Iris pigment epithelial cell (primary cell): ENCODE measurements at regions not wholly inside any gene's neighbourhood (a gene's known extent, or its start where the extent isn't known, plus 50 kb on each side); places are given as distances from the start of the nearest gene placed in this dataset.
"Not testable (repeated sequence)": the region's sequence is repeated elsewhere in the genome, so short reads cannot be mapped to it uniquely, and the experiment has no call there.

ENCODE experiments used
- DNase-seq: peaks from one replicate; pipeline ENCODE4 v3.0.0-alpha.2; 2011; ENCODE audit warnings: low read depth

DNA sequence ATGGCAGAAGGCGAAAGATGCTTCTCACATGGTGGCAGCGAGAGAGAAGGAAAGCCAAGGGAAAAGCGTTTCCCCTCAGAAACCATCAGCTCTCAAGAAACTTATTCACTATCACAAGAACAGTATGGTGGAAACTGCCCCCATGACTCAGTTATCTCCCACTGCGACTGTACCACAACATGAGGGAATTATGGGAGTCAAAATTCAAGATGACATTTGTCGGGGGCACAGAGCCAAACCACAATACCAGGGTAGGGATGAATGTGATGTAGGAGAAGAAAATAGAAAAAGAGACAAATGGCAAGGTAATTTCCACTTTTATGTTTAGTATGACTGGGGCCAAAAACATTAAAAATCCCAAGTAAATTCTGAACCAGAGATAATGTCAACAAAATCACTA, 216.8 kb downstream of the TRIM36 start:
- DNase-seq, result no peak

DNA sequence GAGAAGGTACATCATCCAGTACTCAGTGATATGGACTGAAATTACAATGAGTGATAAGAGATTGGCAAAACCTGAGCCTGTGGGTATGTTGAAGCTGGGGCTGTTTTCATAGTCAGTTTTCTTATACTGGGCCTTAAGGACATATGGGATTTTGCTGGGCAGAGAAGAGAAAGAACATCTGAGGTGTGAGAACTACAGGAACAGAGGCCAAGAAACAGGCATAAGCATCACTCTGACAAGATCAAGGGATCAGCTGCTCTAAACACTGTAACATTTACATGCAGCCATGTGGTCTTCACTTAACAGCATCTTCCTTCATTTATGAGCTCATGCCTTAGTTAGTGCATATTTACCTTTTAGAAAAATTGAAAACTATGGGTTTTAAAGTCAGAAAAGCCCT, 220.0 kb downstream of the TRIM36 start:
- DNase-seq, result no peak

DNA sequence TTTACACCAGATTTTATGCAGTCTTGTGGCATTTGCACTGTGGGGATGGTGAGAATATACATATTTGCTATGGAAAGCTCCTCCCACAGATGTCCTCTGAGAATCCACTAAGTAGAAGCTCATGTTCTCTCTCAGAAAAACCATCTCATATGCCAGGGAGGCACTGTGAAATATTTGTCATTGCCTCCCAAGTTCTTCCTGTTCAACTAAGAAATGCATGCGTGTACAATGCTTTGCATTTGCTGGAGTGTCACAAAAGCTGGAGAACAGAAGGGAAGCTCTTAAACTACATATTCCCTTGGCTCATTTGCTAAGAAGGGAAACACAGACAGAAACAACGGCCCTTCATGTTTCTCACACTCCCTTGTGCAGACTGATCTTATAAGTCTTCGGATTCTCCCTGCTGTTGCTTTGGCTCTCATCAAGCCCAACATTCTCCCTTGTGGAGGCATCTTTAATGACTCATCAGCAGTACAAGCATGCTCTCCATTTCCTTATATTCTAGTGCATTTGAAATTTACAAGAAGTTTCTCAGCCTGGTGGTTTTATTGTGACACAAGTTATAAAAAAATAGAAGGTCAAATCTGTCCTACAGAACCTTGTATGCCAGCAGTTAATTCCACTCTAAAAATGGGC, 220.6 kb downstream of the TRIM36 start:
- no peak for DNase-seq

DNA sequence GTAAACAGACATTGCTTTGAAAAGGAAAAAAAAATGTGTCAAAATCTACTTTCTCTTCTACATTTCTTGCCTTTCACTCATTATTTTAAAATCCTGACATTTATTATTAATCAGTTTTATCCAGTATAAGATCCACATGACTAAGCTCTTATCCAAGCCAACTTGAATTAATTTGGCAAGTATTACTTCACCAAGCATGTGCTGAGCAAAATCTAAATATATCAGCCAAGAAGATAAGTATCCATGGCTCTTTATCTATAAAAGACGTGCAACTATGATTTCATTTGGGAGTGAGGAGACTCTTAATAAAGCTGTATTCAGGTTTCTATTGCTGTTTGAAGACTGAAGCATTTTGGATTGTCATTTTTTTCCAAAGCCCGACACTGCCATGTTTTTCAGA, 221.3 kb downstream of the TRIM36 start:
- DNase-seq, result no peak

DNA sequence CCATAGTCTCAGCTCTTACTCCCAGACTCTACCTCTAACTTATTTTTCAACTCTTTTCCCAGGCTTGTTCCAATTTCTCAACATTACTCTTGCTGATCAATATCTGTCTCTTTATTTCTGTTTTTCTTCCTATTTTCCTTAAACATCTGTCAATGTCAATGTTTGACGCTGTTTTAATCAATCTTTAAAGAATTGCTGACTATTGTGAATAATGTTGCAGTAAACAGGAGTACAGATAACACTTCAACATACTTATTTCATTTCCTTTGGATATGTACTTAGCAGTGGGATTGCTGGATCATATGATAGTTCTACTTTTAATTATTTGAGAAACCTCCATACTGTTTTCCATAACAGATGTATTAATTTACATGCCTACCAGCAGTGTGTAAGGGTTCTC, 229.0 kb downstream of the TRIM36 start:
- DNase-seq, result no peak

DNA sequence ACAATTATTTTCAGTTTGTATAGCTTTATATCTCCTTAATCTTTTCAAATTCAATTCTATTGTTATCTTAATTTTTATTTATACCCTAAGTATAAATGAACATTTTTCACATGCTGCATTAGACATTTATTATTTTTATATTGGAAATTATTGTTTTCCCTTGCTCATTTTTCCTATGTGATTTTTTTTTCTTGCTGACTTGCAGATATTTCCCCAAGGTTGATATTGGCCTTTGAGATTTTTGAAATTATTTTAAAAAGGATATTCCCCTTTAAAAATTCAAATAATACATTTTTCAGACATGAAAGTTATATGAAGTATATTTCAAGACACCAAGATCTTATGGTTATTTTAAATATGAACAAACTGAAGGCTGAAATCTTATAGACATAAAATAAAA, 234.2 kb downstream of the TRIM36 start:
- no peak for DNase-seq

DNA sequence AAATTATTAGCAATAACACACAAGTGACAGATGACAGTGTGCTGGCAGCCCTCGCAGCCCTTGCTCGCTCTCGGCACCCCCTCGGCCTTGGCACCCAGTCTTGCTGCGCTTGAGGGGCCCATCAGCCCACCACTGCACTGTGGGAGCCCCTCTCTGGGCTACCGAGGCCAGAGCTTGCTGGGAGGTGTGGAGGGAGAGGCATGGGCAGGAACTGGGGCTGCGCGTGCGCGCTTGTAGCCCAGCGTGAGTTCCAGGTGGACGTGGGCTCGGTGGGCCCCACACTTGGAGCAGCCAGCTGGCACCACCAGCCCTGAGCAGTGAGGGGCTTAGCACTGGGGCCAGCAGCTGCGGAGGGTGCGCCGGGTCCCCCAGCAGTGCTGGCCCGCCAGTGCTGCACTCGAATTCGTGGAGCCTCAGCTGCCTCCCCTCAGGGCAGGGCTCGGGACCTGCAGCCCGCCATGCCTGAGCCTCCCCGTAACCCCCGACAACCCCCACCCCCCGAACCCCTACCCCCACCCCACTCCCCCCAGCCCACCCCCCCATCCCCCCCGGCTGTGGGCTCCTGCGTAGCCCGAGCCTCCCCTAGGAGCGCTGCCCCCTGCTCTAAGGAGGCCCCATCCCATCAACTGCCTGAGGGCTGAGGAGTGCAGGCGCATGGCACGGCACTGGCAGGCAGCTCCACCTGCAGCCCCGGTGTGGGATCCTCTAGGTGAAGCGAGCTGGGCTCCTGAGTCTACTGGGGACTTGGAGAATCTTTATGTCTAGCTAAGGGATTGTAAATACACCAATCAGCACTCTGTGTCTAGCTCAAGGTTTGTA, 240.9 kb downstream of the TRIM36 start:
- DNase-seq, result no peak

DNA sequence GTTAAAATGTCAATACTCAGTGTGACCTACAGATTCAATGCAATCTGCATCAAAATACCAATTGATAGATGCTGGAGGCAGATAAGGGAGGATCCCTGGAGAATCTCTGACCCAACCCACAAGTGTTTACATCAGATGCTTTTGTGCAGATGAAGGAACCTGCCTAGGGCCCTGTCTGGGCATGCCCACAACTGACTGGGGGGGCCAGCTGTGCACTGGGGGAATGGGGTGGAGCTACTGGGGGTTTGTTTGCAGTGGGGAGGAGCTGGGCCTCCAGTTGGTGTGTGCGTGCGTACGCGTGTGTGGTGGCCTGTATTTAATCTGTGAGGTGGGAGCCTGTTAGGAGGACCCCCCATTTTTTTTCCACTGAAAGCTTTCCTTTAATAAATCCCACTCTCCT, 244.9 kb downstream of the TRIM36 start:
- no peak for DNase-seq

DNA sequence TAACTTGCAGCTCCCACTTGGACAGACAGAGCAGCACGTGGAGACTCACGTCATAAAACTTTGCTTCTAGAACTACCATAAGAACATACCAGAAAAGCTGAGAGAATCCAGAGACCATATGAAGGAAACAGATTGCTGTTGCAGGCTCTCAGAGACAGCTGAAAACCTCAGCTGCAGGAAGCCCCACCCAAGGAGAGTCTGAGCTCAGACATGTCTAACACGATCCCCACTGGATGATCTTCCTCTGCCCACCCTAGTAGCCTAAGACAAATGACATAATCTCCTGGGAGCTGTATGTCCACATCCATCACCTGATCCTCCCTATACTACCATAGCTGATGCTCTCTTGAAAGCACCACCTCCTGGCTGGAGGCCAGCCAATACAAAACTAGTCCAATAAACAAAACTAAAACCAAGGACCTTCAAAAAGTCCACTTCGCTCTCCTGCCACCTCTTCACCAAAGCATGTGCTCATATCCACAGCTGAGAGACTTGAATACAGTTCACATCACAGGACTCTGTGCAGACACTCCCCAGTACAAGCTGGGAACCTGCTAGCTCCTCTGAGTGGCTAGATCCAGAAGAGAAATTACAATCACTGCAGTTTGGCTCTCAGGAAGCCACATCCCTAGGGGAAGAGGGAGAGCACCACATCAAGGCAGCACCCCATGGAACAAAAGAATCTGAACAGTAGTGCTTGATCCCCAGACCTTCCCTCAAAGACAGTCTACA, 257.4 kb downstream of the TRIM36 start:
- no peak for DNase-seq

DNA sequence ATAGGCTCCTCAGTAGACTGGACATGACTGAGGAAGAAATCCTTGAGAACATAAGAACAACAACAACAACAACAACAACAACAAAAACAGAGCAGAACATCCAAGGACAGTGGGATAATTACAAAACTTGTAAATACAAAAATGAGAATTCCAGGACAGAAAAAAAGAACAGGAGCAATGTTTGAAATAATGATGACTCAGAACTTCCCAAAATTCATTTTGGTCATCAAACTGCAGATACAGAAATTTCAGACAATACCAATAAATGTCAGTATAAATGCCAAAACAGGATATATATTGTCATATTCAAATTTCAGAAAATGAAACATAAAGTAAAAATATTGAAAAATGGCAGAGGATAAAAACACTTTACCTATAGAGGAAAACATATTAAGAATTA, 259.0 kb downstream of the TRIM36 start:
- DNase-seq, result no peak

DNA sequence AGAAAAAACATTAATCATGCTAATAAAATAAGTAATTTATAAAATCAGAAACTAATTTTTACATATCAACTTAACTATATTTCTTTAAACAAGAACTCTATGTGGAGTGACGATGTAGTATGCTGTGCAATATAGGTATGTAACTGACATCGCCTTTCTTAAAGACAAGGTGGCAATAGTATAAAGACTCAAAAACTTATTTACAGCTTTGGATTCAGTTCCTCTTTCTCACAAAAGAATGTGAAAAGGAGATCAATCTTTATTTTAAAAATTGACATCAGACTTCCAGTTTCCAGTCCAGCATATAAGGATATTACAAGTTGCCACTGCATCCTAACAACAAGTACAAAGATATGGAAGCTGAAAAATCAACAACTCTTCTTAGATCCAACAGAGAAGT, 260.3 kb downstream of the TRIM36 start:
- DNase-seq, result no peak

DNA sequence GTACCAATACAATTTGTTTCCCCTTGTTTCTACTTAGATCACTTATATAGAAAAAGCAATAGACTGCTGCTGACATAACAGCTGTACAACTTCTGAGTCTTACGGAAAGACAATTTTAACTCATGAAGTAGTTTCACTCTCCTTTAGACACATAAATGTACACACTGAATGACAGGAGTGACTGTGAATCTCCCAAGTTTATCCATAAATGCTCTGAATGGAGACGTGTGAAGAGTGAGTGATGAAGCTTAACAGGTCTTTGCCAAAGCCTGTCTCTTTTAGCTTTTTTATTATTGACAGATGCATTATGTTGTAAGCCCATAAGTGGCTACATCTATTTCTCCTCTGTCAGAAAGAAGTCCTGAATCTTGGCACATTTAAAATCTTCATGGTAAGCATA, 265.9 kb downstream of the TRIM36 start:
- DNase-seq, result no peak

DNA sequence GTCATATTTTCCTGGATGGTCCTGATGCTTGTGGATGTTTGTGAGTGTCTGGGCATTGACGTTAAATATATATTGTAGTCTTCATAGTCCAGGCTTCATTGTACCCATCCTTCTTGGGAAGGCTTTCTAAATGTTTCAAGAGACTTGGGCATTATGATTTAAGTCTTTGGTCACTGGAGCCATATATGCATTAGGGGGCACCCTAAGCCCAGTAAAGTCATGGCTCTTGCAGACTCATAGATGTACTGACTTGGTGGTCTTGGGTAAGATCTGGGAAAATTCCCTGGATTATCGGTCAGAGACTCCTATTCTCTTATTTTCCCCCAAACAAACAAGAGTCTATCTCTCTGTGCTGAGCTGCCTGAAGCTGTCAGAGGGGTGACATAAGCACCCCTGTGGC, 271.1 kb downstream of the TRIM36 start:
- no peak for DNase-seq

DNA sequence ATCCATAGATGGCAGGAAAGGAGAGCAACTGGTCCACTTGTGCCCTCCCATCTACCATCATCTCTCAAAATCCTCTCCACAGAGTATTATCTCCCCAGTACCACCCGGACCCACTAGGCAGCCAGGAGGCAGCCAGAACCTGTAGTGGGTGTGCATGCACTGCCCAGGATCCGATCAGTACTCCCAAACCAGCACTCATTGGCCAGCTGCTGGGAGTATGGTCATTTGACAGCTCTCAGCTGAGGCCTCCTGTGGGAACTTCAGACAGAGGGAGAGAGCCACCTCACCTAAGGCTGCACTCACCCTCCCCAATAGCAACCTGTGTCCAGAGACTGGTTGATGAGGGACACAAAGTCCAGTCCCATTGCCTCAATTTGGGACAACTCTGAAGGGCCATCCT, 286.0 kb downstream of the TRIM36 start:
- no peak for DNase-seq

DNA sequence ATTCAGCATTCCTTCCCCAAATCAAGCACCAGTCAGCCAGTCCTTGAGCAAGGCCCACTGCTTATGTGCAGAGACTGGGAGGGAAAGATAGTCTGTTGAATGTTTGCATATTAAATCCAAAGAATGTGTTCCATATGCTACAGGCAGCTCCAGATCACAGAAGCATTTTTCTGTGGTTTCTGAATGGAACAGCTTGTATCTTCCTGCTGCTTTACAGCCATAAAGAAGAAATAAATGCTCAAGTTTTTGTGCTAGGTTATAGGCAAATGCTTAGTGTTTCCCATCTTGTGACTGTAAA, 310.3 kb downstream of the TRIM36 start:
- no peak for DNase-seq

DNA sequence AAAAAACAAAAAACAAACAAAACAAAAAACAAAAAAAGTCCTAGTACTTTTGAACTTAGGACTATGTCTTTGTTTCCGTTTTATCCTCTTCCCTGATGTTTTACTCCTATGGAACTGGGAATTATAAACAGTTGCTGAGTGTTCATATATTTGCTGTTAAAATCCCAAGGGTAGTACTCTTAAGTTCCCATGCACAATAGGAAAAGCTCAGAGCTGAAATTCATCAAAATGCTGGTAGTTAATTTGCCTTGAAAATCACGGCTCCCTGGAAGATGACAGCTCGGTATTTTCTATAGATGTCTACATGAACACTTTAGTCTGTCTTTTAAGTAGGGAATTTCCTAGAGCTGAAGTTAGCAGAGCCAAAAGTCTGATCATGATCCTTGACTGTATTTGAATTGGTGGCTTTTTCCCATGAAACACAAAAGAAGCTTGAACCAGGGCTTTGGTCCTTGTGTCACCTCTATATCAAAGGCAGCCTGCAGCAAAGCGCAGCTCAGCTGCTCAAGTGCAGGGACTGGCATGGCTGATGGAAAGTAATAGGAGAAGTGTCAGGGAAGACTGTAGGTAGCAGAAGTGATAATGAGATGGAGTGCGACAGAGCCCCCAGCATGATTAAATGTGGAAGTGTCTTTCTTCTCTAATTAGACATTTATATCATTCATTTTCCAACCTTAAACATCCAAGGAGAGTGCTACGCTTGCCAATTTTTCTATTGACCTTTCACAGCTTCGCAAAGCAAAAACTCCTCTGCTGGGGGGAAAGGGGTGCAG, 310.9 kb downstream of the TRIM36 start:
- no peak for DNase-seq

DNA sequence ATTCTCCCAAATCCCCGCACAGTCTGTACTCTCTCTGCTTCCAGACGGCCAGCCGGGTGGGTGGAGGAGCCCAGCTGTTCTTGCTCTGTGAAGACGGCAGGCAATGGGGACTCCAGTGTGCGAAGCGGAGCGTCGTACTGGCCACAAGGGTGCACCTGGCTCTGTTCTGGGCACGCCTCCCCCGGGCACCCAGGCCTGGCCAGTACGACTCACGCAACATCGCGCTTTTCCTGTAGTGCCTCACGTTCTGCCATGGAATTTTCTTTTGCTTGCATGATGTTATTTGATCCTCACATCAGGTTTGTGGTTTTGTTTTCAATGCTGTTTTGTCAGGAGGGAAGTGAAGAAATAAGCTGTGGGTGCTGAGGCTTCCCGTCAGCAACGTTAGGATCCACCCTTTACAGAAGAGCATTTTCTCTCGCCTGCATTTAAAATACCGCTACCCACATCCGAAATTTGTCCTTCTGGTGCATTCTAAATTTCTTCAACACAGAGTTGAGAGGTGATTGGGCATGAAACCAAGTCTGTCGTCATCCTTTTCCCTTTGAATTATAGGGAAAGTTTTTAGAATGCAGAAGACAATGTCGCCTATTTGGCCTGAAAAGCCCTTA, 311.7 kb downstream of the TRIM36 start:
- no peak for DNase-seq

DNA sequence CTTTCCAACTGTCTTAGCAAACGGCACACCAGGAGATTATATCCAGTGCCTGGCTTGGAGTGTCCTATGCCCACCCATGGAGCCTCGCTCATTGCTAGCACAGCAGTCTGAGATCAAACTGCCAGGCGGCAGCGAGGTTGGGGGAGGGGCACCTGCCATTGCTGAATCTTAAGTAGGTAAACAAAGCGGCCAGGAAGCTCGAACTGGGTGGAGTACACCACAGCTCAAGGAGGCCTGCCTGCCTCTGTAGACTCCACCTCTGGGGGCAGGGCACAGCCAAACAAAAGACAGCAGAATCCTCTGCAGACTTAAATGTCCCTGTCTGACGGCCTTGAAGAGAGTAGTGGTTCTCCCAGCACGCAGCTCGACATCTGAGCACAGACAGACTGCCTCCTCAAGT, 325.0 kb downstream of the TRIM36 start:
- not testable (repeated sequence) for DNase-seq

DNA sequence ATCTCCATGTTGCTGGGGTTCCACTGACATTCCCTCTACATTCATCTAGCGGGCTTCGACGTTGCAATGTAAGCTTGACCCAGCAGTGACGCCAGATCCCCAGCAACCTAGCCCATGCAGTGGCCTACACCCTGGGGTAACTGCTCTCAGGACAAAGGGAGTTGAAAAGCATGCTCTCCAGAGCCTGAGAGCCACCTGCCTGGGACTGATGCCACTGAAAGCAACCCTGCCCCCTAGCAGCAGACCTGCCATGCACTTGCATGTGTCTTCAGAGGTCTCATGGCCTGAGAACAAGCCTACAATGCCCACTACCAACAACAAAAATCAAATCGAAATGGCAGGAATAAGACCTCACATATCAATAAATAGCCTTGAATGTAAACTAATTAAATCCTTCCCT, 330.3 kb downstream of the TRIM36 start:
- DNase-seq, result no peak

DNA sequence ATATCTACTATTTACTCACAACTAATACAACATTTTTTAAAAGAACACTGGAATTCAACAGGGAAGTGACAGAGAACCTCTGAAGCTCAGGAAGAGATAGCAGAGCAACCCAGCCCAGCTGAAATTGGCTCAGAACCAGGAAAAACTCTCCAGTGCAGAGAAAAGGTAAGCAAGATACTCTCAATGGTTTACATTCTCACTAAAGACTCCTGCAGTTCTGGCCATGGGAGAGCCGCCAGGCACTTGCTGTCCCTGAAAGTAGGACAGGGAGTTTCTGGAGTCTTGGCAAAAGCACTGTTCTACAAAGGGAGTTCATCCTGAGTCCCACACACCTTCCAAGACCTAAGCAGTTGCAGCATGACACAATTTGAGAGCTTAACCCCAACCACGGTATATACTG, 330.8 kb downstream of the TRIM36 start:
- no peak for DNase-seq

DNA sequence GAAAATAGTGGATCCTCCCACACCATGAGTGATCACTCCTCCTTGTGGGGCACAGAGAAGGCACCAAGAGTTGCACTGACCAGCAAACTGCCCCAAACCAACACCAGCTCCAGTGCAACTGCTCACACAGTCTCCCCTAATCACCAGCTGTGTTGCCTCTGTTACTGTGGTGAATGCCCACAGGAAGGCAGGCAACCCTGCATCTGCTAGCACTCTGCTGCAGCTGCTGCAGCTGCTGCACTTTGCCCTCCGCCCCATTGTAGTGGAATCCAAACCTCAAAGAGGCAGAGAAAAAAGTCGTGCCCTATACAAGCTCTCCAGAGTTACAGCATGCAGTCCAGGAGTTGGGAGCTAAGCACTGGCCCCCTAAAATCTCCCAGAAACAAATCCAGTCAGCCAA, 339.6 kb downstream of the TRIM36 start:
- DNase-seq, result no peak

DNA sequence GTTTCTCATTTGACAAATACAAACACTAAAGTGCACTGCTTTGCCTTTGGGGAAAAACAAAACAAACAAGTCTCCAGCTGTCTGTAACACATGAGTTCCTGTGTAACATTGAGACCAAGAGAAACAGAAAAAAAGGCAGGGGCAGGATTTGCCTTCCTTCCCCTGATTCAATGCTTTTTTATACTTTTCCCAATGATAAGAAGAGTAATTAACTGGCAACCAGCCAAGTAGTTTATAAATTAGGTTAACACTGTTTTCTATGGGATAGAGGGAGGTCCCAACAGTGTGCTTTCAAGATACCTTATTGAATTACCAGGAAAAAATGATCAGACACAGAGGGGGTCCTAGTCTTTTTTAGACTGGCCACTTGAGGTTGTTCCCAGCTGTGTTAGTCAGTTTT, 346.8 kb downstream of the TRIM36 start:
- no peak for DNase-seq
